ENCODE measurements at regions not wholly inside any gene's neighbourhood (a gene's known extent, or its start where the extent isn't known, plus 50 kb on each side); places are given as distances from the start of the nearest gene placed in this dataset.

GRCh38 chr1:4284976-4285375 is 369.4 kb upstream of the AJAP1 start:
- no TSS peak for BruUV-seq (replicated peaks)
- Histone ChIP-seq H3K18ac (ENCODE audit: low read depth, low read length) (no peak overlapping the region), H2AK5ac (ENCODE audit: low read depth, low read length) (no peak overlapping the region), H2BK15ac (ENCODE audit: low read depth, low read length) (no peak overlapping the region), H3K14ac (replicated peaks; ENCODE audit: low read depth, low read length) (no peak overlapping the region), H3K9me1 (ENCODE audit: insufficient read depth, low read length) (no peaks in the 10 kb centered on the region), H2BK120ac (ENCODE audit: low read depth, low read length) (no peak overlapping the region), H2AFZ (replicated peaks; ENCODE audit: low read length, poor library complexity) (no peak overlapping the region), H3K27me3 (ENCODE audit: control insufficient read depth, insufficient read depth, low read length) (no peaks in the 10 kb centered on the region), H2AK9ac (replicated peaks; ENCODE audit: low read depth, low read length, poor library complexity) (no peak overlapping the region), H3K4ac (ENCODE audit: low read depth, low read length) (no peak overlapping the region), H3K79me1 (ENCODE audit: low read depth in 1 of 2, low read length in 2 of 2) (no peaks in the 10 kb centered on the region), H3K56ac (ENCODE audit: extremely low read depth, insufficient read depth, low read length) (no peak overlapping the region), H3K9me3 (ENCODE audit: control insufficient read depth, insufficient read depth, low read length) (peaks cover 21% of the 10 kb centered on the region), H4K91ac (ENCODE audit: insufficient read depth, low read depth, low read length) (no peak overlapping the region), H3K4me2 (ENCODE audit: low read depth, low read length) (no peak overlapping the region), H4K5ac (ENCODE audit: low read depth, low read length) (no peak overlapping the region), H3K23ac (ENCODE audit: low read depth, low read length) (no peak overlapping the region), H3K36me3 (ENCODE audit: control insufficient read depth, insufficient read depth, low read length) (no peaks in the 10 kb centered on the region), H4K20me1 (ENCODE audit: insufficient read depth, low read length) (no peaks in the 10 kb centered on the region), H2BK20ac (ENCODE audit: low read depth, low read length) (no peak overlapping the region), H3K9ac (ENCODE audit: low read depth, low read length) (no peak overlapping the region), H3K4me3 (ENCODE audit: insufficient read depth, low read depth, low read length) (no peak overlapping the region), H3K4me1 (ENCODE audit: control insufficient read depth, insufficient read depth, low read length) (no peaks in the 10 kb centered on the region), H2BK5ac (ENCODE audit: low read depth, low read length, poor library complexity, severe bottlenecking) (no peak overlapping the region), H3K27ac (ENCODE audit: insufficient read depth, low read length) (no peak overlapping the region), H4K8ac (ENCODE audit: low read depth in 2 of 2, low read length in 2 of 2) (no peak overlapping the region)
- no CpG with 5 or more reads among the region's 3 CpGs for WGBS, 2 experiments (ENCODE audit: extremely low coverage in 2 of 2, insufficient read length in 1 of 2)
- ChIA-PET POLR2A (ENCODE audit: unreplicated experiment) (no interaction called here), CTCF (no interaction called here)
- in situ Hi-C loops (cut with MboI; ENCODE audit: low sequenced_read_pairs) (no loop called here), dilution Hi-C loops (cut with HindIII; ENCODE audit: low sequenced_read_pairs, unreplicated experiment) (no loop called here), intact Hi-C loops (cut with micrococcal nuclease) (no loop called here)
- ATAC-seq (ENCODE audit: low read depth), result no peak
- TF ChIP-seq CTCF (conservative IDR thresholded peaks at IDR 0.05; ENCODE audit: low read depth, low read length) (no peak), RCOR1 (IDR thresholded peaks at IDR 0.05; ENCODE audit: insufficient replicate concordance, low read length) (no peak), MAZ (IDR thresholded peaks at IDR 0.05; ENCODE audit: borderline replicate concordance, low read depth, low read length) (no peak), NFE2L2 (IDR thresholded peaks at IDR 0.05; ENCODE audit: low read depth, low read length) (no peak), CHD1 (IDR thresholded peaks at IDR 0.05; ENCODE audit: low read depth, low read length) (no peak), SMC3 (IDR thresholded peaks at IDR 0.05; ENCODE audit: low read depth, low read length) (no peak), MAFK (IDR thresholded peaks at IDR 0.05; ENCODE audit: low read depth, low read length) (no peak), BHLHE40 (IDR thresholded peaks at IDR 0.05; ENCODE audit: low read depth, low read length) (no peak), USF2 (IDR thresholded peaks at IDR 0.05; ENCODE audit: low read depth, low read length) (no peak), RFX5 (IDR thresholded peaks at IDR 0.05; ENCODE audit: low read depth, low read length) (no peak), MXI1 (IDR thresholded peaks at IDR 0.05; ENCODE audit: borderline replicate concordance, low read depth, low read length) (no peak), POLR2A (IDR thresholded peaks at IDR 0.05; ENCODE audit: low read depth, low read length) (no peak)
- no peak for DNase-seq
